HG03139 (cell line): ENCODE measurements at regions not wholly inside any gene's neighbourhood (a gene's known extent, or its start where the extent isn't known, plus 50 kb on each side); places are given as distances from the start of the nearest gene placed in this dataset.

Source experiments
- ATAC-seq: cut with Tn5 transposase; IDR thresholded peaks from one replicate; pipeline ENCODE4 v1.9.1; 2021; ENCODE audit not compliant: unreplicated experiment

- ATAC-seq: no peak
Observed at GRCh38 chr9:118029425-118029824, 325.2 kb downstream of the TLR4 start.

DNA sequence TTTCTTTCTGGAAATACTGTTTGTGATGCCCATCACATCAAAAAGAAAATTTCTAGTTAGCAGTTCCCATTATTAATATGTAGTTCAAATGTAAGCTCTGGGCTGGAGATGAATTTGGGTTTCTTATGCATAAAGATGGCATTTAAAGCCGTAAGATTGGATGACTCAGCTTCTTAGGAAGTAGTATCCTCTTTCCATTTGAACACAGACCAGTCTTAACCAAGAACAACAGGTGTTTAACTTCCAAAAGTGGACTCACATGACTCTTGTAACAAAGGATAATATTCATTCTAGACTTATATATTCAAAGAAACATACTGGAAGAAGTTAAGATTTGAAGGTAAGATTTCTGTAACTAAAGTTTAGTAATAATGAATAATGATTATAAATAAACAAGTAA is 330.5 kb downstream of the TLR4 start:
- ATAC-seq: no peak

DNA sequence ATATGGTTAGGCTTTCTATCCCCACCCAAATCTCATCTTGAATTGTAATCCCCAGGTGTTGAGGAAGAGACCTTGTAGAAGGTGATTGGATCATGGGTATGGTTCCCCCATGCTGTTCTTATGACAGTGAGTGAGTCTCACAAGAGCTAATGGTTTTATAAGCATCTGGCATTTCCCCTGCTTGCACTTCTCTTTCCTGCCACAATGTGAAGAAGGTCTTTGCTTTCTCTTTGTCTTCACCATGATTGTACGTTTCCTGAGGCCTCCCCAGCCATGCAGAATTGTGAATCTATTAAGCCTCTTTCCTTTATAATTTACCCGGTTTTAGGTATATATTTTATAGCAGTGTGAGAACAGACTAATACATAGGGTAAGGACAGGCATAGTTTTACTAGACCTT is 334.5 kb downstream of the TLR4 start:
- no peak for ATAC-seq

GRCh38 chr9:118058227-118058626 is 354.0 kb downstream of the TLR4 start:
- no peak for ATAC-seq

DNA sequence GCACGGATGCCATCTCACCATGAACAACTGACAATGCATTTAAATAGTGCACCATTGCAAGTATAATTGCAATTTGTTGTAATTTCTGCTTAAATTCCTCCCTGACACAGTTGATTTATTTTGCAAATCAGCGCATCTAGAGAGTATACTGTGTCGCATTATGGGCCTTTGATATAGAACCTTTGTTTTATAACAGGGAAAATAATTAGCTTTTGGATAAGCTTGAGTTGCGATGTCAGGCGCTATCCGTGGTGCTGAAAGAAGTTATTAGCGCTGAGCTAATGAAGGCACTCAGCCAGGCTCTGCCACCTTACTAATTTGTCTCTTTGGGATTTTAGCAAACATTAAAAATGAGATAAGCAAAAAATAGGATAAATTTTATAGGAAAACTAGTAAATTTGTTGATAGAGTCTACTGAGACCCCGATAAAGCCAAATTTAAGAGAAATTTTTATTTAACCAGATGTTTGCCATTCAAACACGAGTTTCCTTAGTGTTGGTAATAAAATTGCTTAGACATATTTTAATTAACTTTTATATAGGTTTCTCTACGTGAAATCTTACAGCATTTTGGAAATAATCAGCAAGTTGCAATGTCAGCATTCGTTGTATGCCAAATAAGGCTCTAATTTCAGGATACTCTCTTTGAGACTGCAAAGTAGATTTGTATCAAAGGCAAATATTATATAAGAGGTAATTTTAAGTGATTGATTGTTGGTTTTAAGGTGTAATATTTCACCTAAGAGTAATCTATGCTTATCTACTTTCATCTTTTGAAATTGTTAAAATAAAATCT is 355.5 kb downstream of the TLR4 start:
- ATAC-seq: no peak

GRCh38 chr9:118083161-118083560 is 379.0 kb downstream of the TLR4 start:
- no peak for ATAC-seq

GRCh38 chr9:118088090-118088489 is 383.9 kb downstream of the TLR4 start:
- no peak for ATAC-seq

DNA sequence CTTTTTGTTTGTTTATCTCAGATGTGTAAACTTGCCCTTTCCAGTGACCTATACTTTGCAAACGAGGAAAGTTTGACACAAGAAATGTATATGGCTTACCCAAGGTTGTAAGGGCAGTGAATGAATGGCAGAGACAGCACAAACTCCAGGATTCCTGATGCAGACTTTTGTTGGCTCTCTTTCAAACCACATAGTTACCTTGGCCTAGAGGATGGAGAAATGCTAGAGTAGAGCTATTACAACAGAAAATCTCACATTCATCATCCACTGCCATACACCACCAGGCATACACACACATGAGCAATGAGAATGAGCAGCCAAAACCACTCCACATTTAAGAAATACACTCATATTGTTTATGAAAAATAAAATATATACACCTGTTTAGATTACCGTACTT is 387.0 kb downstream of the TLR4 start:
- no peak for ATAC-seq

DNA sequence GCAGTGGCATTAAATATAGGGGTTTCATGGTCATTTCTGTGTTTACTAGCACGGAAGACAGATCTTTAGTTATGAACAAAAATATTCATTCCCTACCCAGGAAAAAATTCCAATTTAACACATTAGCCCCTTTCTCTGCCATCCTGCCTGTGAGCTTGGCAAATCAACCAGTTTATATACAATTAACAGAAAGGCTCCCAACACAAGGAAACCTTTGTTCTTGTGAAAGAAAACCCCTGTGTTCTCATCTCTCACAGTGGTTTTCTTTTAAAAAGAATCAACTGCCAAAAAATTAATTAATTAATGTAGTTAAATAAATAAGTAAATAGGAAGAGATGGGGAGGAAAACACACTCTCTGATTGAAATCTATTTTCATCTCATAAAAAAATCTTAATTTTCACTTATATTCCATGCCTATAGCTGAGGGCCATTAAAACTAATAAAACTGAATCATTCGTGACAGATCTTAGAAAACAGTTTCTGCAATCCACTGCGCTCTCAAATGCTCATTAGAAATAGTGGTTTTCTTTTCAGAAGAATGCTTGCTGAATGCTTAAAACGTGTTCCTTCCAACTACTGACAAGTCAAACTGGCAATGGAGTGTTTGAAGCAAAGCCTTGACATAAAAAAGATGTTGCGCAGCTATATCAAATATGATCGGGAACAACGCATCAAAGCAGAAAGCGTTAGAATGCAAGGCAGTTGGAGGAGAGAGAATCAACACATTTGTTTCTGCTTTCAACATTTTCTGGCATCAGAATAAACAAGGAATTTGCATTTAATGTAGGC is 387.7 kb downstream of the TLR4 start:
- ATAC-seq: no peak

DNA sequence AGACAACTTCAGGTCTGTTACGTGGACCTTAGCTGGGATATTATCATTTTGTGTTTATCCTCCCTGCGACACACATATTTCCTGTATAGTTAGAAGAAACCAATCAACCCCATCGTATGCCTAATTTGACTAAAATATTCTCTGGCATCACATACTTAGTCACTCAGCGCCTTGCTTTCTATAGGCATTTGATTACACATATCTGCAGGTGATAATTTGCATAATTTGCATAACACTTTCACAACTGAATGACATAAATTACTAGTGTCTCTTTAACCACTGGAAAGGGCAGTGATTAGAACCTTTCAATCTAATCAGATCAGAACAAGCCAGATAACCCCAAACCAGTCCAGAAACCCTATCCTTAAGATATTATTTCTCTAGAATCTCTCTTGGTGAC is 390.2 kb downstream of the TLR4 start:
- peak; percentile 56 for ATAC-seq

DNA sequence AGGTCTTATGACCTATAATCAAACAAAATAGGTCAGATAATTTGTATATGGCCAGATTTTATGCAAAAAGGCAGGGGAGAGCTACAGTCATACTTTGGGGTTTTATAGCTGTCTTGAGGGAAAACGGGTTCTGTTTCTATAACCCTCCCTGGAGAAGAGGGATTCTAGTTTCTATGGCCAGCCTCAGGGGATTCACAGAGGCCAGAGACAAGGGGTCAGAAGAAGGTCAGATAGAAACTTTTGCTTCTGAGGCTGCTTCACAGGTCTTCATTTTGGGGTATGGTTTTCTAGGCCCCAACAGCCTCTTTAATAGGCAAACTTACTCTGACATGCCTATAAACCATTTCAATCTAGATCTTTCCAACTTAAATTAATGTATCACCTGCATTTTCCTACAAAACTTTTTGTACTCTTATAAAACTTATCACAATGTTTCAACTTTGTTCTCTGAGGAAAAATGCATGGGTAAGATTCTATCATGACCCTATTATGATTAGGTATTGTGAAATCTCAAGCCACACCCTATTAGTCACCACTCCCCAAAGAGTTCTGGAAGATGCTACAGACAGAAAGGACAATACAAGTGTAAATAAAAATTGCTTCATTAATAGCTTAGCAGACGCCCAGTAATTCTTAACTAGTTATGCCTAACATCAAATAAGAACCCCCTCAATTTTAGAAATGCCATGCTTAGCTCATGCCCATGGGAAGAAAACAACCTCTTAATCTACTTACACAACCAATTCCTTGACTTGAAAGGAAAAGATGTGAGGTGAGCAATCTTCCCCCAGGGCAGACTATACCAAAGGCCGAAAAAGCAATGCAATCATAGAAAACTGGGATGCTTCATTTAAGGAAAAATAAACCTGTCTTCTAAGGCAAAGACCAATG is 396.6 kb downstream of the TLR4 start:
- ATAC-seq: no peak

DNA sequence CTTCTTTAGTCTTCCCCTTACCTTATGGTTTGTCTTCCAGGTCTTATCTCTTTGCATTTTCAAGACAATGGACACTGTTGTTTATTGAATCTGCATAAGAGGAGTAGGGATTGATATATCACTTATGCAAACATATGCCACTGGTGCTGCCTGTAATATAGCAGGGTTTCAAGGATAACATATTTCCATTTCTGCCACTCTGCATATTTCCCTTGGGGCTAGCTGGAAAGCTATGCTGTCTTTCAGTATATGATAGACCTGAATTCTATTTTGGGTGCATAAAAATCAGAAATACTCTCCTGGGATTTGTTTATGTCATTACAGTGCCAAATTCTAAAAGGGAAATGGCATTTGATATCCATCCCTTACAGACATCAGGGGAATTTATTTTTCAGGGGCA is 400.2 kb downstream of the TLR4 start:
- ATAC-seq: no peak

DNA sequence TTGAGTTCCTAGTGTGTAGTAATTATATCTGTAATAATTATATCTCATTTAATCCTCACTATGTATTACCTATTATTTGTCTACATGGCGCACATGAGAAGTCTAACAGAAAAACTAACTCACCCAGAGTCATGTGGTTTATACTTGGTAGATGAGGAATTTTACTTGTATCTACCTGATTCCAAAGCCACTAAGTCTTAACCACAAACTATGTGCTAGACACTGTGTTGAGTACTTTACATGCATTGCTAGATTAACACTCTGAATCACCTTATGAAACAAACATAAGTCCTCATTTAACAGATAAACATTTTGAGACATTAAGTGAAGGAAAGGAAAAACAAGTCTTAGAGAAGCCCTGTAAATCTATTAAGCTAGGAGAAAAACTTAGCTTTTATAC is 404.8 kb downstream of the TLR4 start:
- no peak for ATAC-seq

DNA sequence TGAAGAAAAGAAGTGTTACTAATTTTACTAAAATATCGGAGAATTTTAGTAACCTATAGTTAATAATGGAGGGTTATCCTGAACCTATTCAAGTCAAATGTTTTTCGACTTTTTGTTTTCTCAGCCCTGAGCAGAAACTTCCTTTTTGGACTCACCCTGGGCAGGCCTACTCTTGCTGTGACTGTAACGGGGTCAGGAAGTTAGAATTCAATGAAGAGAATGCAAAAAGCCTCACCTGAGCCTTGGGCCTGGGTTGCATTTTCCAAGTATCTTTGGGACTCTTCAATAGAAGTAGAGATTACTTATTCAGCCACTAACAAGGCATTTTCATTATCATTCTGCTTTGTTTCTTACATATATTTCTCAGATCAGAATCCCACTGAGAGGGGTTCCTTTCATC is 405.3 kb downstream of the TLR4 start:
- ATAC-seq: no peak

DNA sequence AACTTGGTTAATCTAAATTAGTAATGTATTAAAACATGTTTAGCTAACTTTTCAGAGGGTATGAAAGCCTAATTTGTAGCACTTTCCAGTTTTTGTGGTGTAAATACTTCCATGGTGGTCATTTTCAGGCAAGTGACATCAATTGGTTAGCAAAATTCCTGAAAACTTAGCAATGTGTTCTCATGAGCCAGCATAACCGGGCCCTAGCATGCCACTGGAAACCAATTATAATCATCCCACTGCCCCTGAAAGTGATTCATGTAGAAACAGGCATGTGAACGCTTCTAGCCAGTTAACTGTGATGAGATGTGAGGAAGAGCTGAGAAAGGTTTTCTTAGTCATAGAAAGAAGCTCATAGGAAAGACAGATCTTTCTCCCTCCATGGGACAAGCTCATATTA is 417.2 kb downstream of the TLR4 start:
- no peak for ATAC-seq

- ATAC-seq: no peak
Observed at GRCh38 chr9:118128313-118128712, 424.1 kb downstream of the TLR4 start.

DNA sequence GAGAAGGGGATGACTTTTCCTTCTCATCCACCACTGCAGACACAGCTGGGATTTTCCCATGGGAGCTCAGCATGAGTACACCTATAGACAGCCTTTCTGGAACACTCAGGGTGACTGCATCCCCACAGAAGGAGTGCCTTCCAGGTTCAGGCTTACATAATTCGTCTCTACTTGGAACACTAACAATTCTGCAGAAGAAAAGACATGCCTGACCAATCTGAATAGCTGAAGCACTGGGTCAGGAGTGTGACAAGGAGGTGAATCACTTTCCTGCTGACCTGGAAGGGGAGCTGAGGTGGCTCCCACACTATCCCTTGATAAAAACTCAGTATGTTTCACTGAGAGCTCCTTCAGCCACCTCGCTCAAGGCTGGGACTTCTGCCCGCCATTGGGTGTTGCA is 425.3 kb downstream of the TLR4 start:
- no peak for ATAC-seq

GRCh38 chr9:118148990-118149389 is 444.8 kb downstream of the TLR4 start:
- ATAC-seq: no peak

GRCh38 chr9:118156846-118157245 is 452.6 kb downstream of the TLR4 start:
- ATAC-seq: no peak

- no peak for ATAC-seq
Observed at GRCh38 chr9:118162716-118163115, 458.5 kb downstream of the TLR4 start.

GRCh38 chr9:118163751-118164150 is 459.5 kb downstream of the TLR4 start:
- no peak for ATAC-seq
